ENCODE measurements at regions not wholly inside any gene's neighbourhood (a gene's known extent, or its start where the extent isn't known, plus 50 kb on each side); places are given as distances from the start of the nearest gene placed in this dataset.

- DNase-seq (ENCODE audit: low spot score), result no peak
- in situ Hi-C loops (cut with MboI; ENCODE audit: low sequenced_read_pairs, unreplicated experiment), result no loop called here
- no peak for TF ChIP-seq CTCF (IDR thresholded peaks at IDR 0.05; ENCODE audit: borderline replicate concordance, control extremely low read depth, extremely low read depth, insufficient read depth, missing control alignments)
Measured at GRCh38 chr6:84464471-84464870, 237.0 kb upstream of the CEP162 start.

- in situ Hi-C loops (cut with MboI; ENCODE audit: low sequenced_read_pairs, unreplicated experiment), result no loop called here
- no peak for DNase-seq (ENCODE audit: low spot score)
- TF ChIP-seq CTCF (IDR thresholded peaks at IDR 0.05; ENCODE audit: borderline replicate concordance, control extremely low read depth, extremely low read depth, insufficient read depth, missing control alignments), result no peak
Measured at GRCh38 chr6:84462698-84463097, 235.3 kb upstream of the CEP162 start.

- in situ Hi-C loops (cut with MboI; ENCODE audit: low sequenced_read_pairs, unreplicated experiment), result no loop called here
- no peak for DNase-seq (ENCODE audit: low spot score)
- no peak for TF ChIP-seq CTCF (IDR thresholded peaks at IDR 0.05; ENCODE audit: borderline replicate concordance, control extremely low read depth, extremely low read depth, insufficient read depth, missing control alignments)
Measured at GRCh38 chr6:84461461-84461860, 234.0 kb upstream of the CEP162 start.

- TF ChIP-seq CTCF (IDR thresholded peaks at IDR 0.05; ENCODE audit: borderline replicate concordance, control extremely low read depth, extremely low read depth, insufficient read depth, missing control alignments), result no peak
- DNase-seq (ENCODE audit: low spot score), result no peak
- in situ Hi-C loops (cut with MboI; ENCODE audit: low sequenced_read_pairs, unreplicated experiment), result no loop called here
Measured at GRCh38 chr6:84460491-84460890, 233.0 kb upstream of the CEP162 start.

- in situ Hi-C loops (cut with MboI; ENCODE audit: low sequenced_read_pairs, unreplicated experiment), result no loop called here
- no peak for DNase-seq (ENCODE audit: low spot score)
- TF ChIP-seq CTCF (IDR thresholded peaks at IDR 0.05; ENCODE audit: borderline replicate concordance, control extremely low read depth, extremely low read depth, insufficient read depth, missing control alignments), result no peak
Measured at GRCh38 chr6:84459401-84459800, 232.0 kb upstream of the CEP162 start.

GRCh38 chr6:84458271-84458670 lies 230.8 kb upstream of the CEP162 start:
- in situ Hi-C loops (cut with MboI; ENCODE audit: low sequenced_read_pairs, unreplicated experiment), result no loop called here
- DNase-seq (ENCODE audit: low spot score), result no peak
- no peak for TF ChIP-seq CTCF (IDR thresholded peaks at IDR 0.05; ENCODE audit: borderline replicate concordance, control extremely low read depth, extremely low read depth, insufficient read depth, missing control alignments)

- in situ Hi-C loops (cut with MboI; ENCODE audit: low sequenced_read_pairs, unreplicated experiment), result no loop called here
- no peak for TF ChIP-seq CTCF (IDR thresholded peaks at IDR 0.05; ENCODE audit: borderline replicate concordance, control extremely low read depth, extremely low read depth, insufficient read depth, missing control alignments)
- DNase-seq (ENCODE audit: low spot score), result no peak
Measured at GRCh38 chr6:84457276-84457675, 229.8 kb upstream of the CEP162 start.
